Panc1 (cell line): ENCODE measurements at regions not wholly inside any gene's neighbourhood (a gene's known extent, or its start where the extent isn't known, plus 50 kb on each side); places are given as distances from the start of the nearest gene placed in this dataset.

Source experiments
- CTCF ChIP-seq: fragments of 450-650 bp; IDR thresholded peaks from 2 replicates; pipeline ENCODE4 v1.5.1; 2017; ENCODE audit warnings: mild to moderate bottlenecking
- POLR2AphosphoS5 ChIP-seq: IDR thresholded peaks from 2 replicates; pipeline ENCODE4 v1.6.1; 2012; ENCODE audit warnings: mild to moderate bottlenecking, low read depth, low read length, moderate library complexity
- REST ChIP-seq, 2 experiments: IDR thresholded peaks; 2 replicates each; pipeline ENCODE4 v1.6.1; 2011 to 2012; ENCODE audit warnings: low read depth in 2 of 2, control low read depth in 1 of 2, low read length in 1 of 2, mild to moderate bottlenecking in 1 of 2, moderate library complexity in 1 of 2; ENCODE audit not compliant: insufficient read depth in 1 of 2
- SIN3A ChIP-seq: IDR thresholded peaks from 2 replicates; pipeline ENCODE4 v1.6.1; 2012; ENCODE audit warnings: low read depth, mild to moderate bottlenecking, low read length, moderate library complexity, borderline replicate concordance; ENCODE audit not compliant: insufficient read depth

GRCh38 chr13:97108530-97108900, 113.6 kb upstream of the MBNL2 start:
- TF ChIP-seq REST (IDR thresholded peaks at IDR 0.05; ENCODE audit: insufficient read depth in 1 of 2, low read depth in 2 of 2, low read length in 1 of 2): no peak
- TF ChIP-seq CTCF: no peak
- no peak for TF ChIP-seq POLR2AphosphoS5
- TF ChIP-seq SIN3A: no peak
